HL-60/S4 treated with phorbol 12-myristate 13-acetate at 8.2 ng/mL for 4 days and 3 days (cell line): ENCODE measurements at regions not wholly inside any gene's neighbourhood (a gene's known extent, or its start where the extent isn't known, plus 50 kb on each side); places are given as distances from the start of the nearest gene placed in this dataset.
"Not testable (repeated sequence)": the region's sequence is repeated elsewhere in the genome, so short reads cannot be mapped to it uniquely, and the experiment has no call there.

Source experiments
- in situ Hi-C: fragments of 300-500 bp; cut with MboI; formaldehyde crosslinking; loops from 2 replicates; pipeline ENCODE4 v1.15.0; 2022; ENCODE audit warnings: low sequenced_read_pairs

GRCh38 chr5:38151878-38152277 is 106.5 kb upstream of the EGFLAM start:
- in situ Hi-C loops = no loop called here

GRCh38 chr5:38149815-38150195 is 108.6 kb upstream of the EGFLAM start:
- in situ Hi-C loops = no loop called here

DNA sequence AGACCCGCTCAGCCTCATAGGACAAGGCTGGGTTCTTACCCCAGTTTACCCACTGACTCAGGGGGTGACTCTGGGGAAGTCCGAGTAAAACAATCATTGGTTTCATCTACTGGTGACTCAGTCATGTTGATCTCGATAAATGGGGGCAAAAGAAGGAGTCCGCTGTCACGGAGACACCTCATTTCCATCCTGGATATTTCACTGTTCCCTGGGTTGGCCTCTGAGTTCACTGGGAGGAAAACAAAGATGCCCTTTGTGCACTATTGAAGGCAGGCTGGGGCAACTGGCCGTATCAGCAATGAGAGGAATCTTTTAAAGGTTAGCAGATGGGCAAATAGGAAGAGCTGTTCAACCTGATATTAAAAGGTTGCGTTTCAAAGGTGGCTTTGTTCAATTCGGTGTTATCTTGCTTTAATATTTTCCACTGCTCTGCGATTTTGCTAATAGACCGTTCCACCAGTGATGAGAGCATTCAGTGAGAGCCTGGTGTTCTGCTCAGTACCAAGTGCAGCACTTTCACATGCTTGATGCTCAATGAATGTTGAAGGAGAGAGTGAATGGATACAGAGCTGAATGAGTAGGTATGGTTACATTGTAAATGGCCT is 110.2 kb upstream of the EGFLAM start:
- in situ Hi-C loops = no loop called here

DNA sequence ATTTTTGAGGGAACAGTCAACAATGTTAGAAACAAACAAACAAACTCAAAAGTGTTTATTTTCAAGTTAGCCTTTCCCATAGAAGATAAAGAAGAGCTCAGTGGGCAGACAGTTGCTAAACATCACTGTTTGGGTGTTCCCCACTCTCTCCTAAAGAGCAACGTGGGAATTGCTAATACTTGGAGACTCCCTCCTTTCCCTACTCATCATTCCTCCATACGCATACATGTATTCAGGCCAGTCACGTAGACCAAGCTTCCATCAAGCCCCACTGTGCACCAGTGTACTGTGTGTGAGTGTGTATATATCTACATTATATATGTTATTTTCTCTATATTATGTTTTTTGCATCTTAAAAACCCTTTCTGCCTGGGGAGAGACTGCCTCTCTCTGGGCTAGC is 115.0 kb upstream of the EGFLAM start:
- in situ Hi-C loops = no loop called here

DNA sequence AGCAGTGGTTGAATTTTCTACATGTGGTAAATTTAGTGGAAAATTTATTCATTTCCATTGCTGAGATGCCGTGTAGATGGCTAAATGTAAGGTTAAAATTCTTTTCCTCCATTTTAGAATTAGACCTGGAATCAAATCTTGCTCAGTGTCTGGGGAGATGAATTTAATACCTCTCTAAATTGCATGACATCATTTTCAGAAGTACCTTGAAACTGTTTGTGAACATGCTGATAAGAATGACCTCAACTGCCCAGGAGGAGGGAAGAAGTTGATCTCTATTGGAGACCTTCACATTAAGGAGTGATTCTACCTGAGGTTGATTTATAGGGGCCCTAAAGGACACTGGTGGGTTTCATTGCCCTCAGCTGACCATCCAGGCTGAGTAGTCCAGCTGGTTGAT is 116.7 kb upstream of the EGFLAM start:
- in situ Hi-C loops = no loop called here

DNA sequence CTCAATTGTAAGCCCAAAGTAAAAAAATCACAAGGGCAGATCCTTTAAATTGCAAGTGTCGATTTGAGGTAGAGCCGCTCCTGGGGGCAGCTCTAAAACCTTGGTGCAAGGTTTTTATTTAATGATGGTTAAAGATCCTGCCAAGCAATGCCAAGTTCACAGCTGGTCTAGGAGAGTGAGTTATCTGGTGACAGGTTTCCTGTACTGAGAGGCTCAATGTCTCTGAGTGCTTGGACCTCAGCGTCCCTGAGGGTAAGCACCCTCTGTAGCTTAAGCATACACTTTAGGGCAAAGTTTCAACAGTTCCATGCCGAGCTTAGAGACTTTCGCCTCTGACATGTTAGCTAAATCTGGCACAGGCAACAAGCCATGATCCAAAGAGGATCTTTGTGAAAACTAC is 119.8 kb upstream of the EGFLAM start:
- in situ Hi-C loops = no loop called here

- in situ Hi-C loops = no loop called here
These were observed 122.8 kb upstream of the EGFLAM start for GRCh38 chr5:38135486-38136039.

GRCh38 chr5:38134810-38135209 is 123.5 kb upstream of the EGFLAM start:
- in situ Hi-C loops = no loop called here

GRCh38 chr5:38134294-38134693 is 124.1 kb upstream of the EGFLAM start:
- in situ Hi-C loops = not testable (repeated sequence)

DNA sequence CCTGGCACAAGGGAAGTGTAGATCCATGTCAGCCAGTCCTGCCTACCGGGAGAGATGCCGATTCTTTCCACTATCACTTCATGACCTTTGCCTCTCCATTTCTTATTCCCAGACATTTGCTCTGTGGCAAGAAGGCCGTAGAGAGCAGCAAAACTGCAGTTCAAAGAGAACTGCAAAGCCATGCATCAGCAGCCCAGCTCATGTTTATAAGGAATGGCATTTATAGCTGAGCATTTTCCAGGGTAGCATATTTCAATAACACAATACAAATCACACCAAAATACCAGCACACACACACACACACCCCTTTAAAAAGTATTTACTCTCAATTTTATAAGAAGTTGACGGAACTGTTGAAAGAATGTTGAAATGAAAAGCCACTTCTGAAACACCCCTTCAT is 126.7 kb upstream of the EGFLAM start:
- in situ Hi-C loops = no loop called here

- in situ Hi-C loops = no loop called here
These were observed 134.0 kb upstream of the EGFLAM start for GRCh38 chr5:38124321-38124720.

DNA sequence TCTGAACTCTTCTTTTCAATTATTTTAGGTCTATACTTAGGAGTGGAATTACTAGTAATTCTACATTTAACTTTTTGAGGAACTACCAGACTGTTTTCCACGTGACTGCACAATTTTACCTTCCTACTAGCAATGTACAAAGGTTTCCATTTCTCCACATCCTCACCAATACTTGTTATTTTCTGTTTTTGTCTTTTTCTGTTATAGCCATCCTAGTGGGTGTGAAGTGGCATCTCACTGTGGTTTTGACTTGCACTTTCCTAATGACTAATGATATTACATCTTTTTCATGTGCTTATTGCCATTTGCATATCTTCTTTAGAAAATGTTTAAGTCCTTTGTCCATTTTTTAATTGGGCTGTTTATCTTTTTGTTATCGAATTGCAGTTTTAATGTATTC is 136.9 kb upstream of the EGFLAM start:
- in situ Hi-C loops = no loop called here

GRCh38 chr5:38119836-38120235 is 138.5 kb upstream of the EGFLAM start:
- in situ Hi-C loops = no loop called here

- in situ Hi-C loops = no loop called here
These were observed 140.4 kb upstream of the EGFLAM start for GRCh38 chr5:38117784-38118479.

GRCh38 chr5:38115318-38115827 is 143.0 kb upstream of the EGFLAM start:
- in situ Hi-C loops = no loop called here

DNA sequence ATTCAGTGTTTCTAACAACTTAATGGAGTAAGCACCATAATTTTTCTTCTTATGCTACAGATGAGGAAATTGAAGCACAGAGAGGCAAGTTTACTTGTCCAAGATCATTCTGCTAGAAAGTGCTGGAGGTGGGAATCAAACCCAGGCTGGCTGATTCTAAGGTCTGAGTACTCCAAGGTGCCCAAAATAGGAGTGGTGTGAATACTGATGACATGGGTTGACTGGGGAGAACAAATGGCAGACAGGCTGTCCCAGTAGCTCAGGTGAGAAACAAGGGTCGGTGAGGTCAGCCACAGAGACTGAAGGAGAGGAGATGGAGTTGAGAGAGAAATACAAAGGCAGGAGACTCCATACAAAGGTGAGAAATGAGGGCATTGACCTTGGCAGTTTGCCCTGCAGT is 144.5 kb upstream of the EGFLAM start:
- in situ Hi-C loops = no loop called here

DNA sequence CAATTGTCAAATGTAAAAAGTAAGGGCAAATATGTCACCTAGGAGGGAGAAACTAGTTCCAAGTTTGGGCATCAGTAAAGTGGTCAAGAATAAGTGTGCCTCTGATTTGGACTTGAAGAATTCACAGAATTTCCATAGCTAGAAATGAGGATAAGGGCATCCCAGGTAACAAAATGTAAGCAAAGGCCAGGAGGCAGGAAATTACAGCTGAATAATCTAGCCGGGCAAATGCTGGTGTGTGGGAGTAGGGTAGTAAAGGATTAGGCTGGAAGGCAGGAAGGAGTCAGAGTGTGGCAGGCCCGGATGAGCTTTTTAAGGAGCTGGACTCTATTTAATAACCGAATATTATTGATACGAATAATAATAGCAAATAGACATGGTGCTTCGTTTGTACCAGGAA is 144.9 kb upstream of the EGFLAM start:
- in situ Hi-C loops = no loop called here

DNA sequence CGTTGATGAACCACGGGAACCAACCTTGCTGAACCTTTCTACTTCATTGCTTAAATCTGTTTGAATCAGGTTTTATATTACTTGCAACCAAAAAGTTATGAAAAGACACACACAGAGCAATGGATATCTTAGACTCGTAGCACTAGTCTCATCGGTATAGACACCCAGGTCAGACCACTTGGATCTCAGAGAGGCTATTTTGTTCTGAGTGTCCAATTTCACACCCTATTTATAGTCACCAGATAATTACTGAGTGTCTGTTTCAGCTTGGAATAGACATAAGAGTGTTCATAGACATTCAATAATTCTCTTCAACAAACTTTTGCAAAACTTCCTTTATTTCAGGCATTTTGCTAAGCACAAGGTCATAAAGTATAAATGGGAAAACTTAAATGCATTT is 145.4 kb upstream of the EGFLAM start:
- in situ Hi-C loops = no loop called here

DNA sequence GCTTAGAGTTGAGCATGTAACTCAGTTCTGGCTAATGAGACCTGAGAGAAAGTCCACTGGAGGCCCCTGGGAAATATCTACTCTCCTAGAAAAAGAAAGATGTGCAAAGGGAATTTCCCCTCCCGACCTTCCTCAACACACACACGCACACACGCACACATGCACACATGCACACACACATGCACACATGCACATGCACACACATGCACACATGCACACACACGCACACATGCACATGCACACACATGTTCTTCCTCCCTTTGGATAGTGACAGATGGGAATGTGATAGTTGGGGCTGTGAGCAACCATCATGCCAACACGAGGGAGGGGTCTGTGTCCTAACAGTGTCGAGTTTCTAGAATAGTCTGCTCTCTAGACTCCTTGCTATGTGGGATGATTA is 148.2 kb upstream of the EGFLAM start:
- in situ Hi-C loops = no loop called here

- in situ Hi-C loops = no loop called here
These were observed 151.3 kb upstream of the EGFLAM start for GRCh38 chr5:38107096-38107495.

- in situ Hi-C loops = no loop called here
These were observed 152.6 kb upstream of the EGFLAM start for GRCh38 chr5:38105801-38106200.

- in situ Hi-C loops = no loop called here
These were observed 153.2 kb upstream of the EGFLAM start for GRCh38 chr5:38105231-38105570.
